T-cell (primary cell): ENCODE measurements at regions not wholly inside any gene's neighbourhood (a gene's known extent, or its start where the extent isn't known, plus 50 kb on each side); places are given as distances from the start of the nearest gene placed in this dataset.
"Not testable (repeated sequence)": the region's sequence is repeated elsewhere in the genome, so short reads cannot be mapped to it uniquely, and the experiment has no call there.

Experiments
- ATAC-seq, 4 experiments: fragments of 200-7000 bp in 3 of 4; fragments of 150-1000 bp in 1 of 4; cut with Tn5 transposase; replicated peaks in 1 of 4; 1 replicate in 3 of 4; 2 replicates in 1 of 4; pipeline ENCODE4 v1.10.0; 2021; ENCODE audit warnings: moderate library complexity in 3 of 4, mild to moderate bottlenecking in 2 of 4, moderate number of reproducible peaks in 1 of 4
- CTCF ChIA-PET, 2 donors: fragments of 300-600 bp; sonication (Branson Sonifier 250); formaldehyde crosslinking; loops; one replicate each; lab custom pipeline; 2022; ENCODE audit warnings: antibody characterized with exemption in 2 of 2; lab: Charles Lee
- POLR2A ChIA-PET, 2 donors: fragments of 300-600 bp; sonication (Branson Sonifier 250); formaldehyde crosslinking; loops; one replicate each; lab custom pipeline; 2022; ENCODE audit warnings: antibody characterized with exemption in 2 of 2; lab: Charles Lee
- DNase-seq, 35 experiments: peaks; one replicate each; pipeline versions ENCODE4 v3.0.0 to v3.0.0-alpha.2; 2013 to 2023
- H3K27ac ChIP-seq: one replicate; pipeline ENCODE4 v1.5.1; 2013; ENCODE audit warnings: low read length
- H3K27me3 ChIP-seq, 2 experiments: replicated peaks in 1 of 2; 1 replicate in 1 of 2; 2 replicates in 1 of 2; pipeline versions ENCODE4 v1.6.1 to v1.7.0; 2013; ENCODE audit warnings: low read length in 1 of 2, mixed read lengths in 1 of 2; ENCODE audit not compliant: control insufficient read depth in 2 of 2, insufficient read depth in 2 of 2; ENCODE audit errors: extremely low read depth in 1 of 2
- H3K36me3 ChIP-seq, 2 donors: 1 replicate in 1 of 2; 2 replicates in 1 of 2; pipeline versions ENCODE4 v1.6.1 to v1.7.0; 2013; ENCODE audit warnings: low read length in 1 of 2; ENCODE audit not compliant: control insufficient read depth in 2 of 2, insufficient read depth in 1 of 2; ENCODE audit errors: extremely low read depth in 1 of 2
- H3K4me1 ChIP-seq, 2 experiments: 1 replicate in 1 of 2; 2 replicates in 1 of 2; pipeline versions ENCODE4 v1.6.1 to v1.7.0; 2013; ENCODE audit warnings: low read length in 2 of 2, mixed read lengths in 1 of 2; ENCODE audit not compliant: insufficient read depth in 2 of 2, control insufficient read depth in 1 of 2; ENCODE audit errors: extremely low read depth in 1 of 2
- H3K4me3 ChIP-seq, 2 donors: 1 replicate in 1 of 2; 2 replicates in 1 of 2; pipeline versions ENCODE4 v1.5.1 to v1.7.0; 2013; ENCODE audit warnings: mild to moderate bottlenecking in 2 of 2, low read length in 1 of 2, moderate library complexity in 1 of 2; ENCODE audit not compliant: control insufficient read depth in 1 of 2; ENCODE audit errors: extremely low read depth in 1 of 2
- H3K9me3 ChIP-seq: 2 replicates; pipeline ENCODE4 v1.7.0; 2013
- H3K27ac Mint-ChIP-seq, 2 donors: one replicate each; pipeline ENCODE4 v1.8.0; 2020 to 2021; ENCODE audit warnings: mild to moderate bottlenecking in 2 of 2, mixed read lengths in 2 of 2
- H3K27me3 Mint-ChIP-seq, 2 donors: one replicate each; pipeline ENCODE4 v1.8.0; 2021 to 2022; ENCODE audit warnings: mixed read lengths in 2 of 2
- H3K36me3 Mint-ChIP-seq: one replicate; pipeline ENCODE4 v1.8.0; 2021; ENCODE audit warnings: mixed read lengths
- H3K4me1 Mint-ChIP-seq, 3 donors: one replicate each; pipeline ENCODE4 v1.8.0; 2020 to 2022; ENCODE audit warnings: mixed read lengths in 3 of 3, mild to moderate bottlenecking in 1 of 3
- H3K4me3 Mint-ChIP-seq, 3 donors: one replicate each; pipeline ENCODE4 v1.8.0; 2020 to 2022; ENCODE audit warnings: mild to moderate bottlenecking in 3 of 3, mixed read lengths in 3 of 3, moderate library complexity in 3 of 3
- H3K9me3 Mint-ChIP-seq, 3 donors: one replicate each; pipeline ENCODE4 v1.8.0; 2020 to 2022; ENCODE audit warnings: mixed read lengths in 3 of 3
- WGBS: methylation state at CpG from one replicate; pipeline ENCODE4 v1.1.5; 2013; ENCODE audit warnings: missing lambda C conversion rate; ENCODE audit not compliant: insufficient coverage; 5-methylcytosine and 5-hydroxymethylcytosine counted together

DNA sequence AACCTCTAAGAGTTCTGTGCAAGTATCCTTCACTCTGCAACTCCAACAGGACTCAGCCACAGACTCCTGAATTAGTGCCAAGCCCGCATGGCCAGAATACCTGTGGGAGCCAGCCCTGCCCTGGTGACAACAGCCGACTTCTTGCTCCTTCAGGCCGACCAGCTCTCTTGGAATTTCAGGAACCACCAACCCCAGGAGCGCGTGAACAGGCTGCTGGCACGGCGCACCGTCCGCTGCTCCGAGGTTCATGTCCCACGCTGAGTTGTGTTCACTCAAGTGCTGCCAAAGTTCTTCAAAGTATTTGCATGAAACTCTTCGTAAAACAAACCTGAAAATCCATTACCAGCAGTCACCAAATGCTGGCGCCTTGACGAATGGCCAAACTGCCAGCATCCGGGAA is 232.8 kb downstream of the NR2F1-AS1 start:
- Mint-ChIP-seq H3K36me3 (no peaks in the 10 kb centered on the region), H3K4me3 (no peak overlapping the region), H3K27ac (no peak overlapping the region), H3K4me1 (no peaks in the 10 kb centered on the region), H3K27me3 (peaks cover 0 to 2% of the 10 kb centered on the region in 2 donors), H3K9me3 (peaks cover 4 to 10% (median 7%) of the 10 kb centered on the region in 3 donors)
- Histone ChIP-seq H3K9me3 (no peaks in the 10 kb centered on the region), H3K36me3 (no peaks in the 10 kb centered on the region), H3K4me3 (no peak overlapping the region), H3K27me3 (no peaks in the 10 kb centered on the region), H3K27ac (no peak overlapping the region), H3K4me1 (no peaks in the 10 kb centered on the region)
- ChIA-PET CTCF (no interaction called here), POLR2A (no interaction called here)
- DNase-seq = no peak
- WGBS = 91% methylated on average over 15 of the region's 15 CpGs
- no peak for ATAC-seq

DNA sequence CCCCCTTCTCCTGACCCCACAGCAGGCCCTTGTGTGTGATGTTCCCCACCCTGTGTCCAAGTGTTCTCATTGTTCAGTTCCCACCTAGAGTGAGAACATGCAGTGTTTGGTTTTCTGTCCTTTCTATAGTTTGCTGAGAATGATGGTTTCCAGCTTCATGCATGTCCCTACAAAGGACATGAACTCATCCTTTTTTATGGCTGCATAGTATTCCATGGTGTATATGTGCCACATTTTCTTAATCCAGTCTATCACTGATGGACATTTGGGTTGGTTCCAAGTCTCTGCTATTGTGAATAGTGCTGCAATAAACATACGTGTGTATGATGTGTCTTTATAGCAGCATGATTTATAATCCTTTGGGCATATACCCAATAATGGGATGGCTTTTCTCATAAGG is 234.2 kb downstream of the NR2F1-AS1 start:
- H3K36me3 Mint-ChIP-seq, H3K27me3 ChIP-seq, ATAC-seq, H3K4me3 ChIP-seq, H3K9me3 ChIP-seq, H3K4me1 Mint-ChIP-seq, POLR2A ChIA-PET, H3K27ac ChIP-seq, H3K27me3 Mint-ChIP-seq, H3K4me3 Mint-ChIP-seq, H3K36me3 ChIP-seq, H3K9me3 Mint-ChIP-seq, CTCF ChIA-PET, H3K27ac Mint-ChIP-seq, DNase-seq, H3K4me1 ChIP-seq: not testable (repeated sequence)
- WGBS = 100% methylated on average over 1 of the region's 1 CpG

DNA sequence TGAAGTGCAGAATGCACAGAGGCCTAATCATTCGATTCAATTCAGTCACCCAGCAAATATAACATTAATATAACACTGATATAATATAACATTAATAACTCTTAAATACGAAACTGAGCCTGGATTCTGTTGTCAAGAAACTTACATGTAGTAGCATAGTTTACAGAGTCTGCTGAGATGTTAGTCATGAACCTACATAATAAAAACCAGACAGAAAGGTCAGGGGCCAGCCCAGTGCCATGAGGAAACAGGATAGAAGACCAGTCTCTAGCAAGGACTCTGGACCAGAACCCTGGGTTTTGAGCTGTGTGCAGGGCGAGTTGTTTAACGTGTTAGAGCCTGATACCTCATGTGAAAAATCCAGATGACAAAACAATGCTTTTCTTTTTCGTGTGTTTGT is 234.7 kb downstream of the NR2F1-AS1 start:
- Histone ChIP-seq H3K4me3 (no peak overlapping the region), H3K36me3 (no peaks in the 10 kb centered on the region), H3K4me1 (no peaks in the 10 kb centered on the region), H3K27ac (no peak overlapping the region), H3K27me3 (no peaks in the 10 kb centered on the region), H3K9me3 (no peaks in the 10 kb centered on the region)
- no CpG with 5 or more reads among the region's 5 CpGs for WGBS
- Mint-ChIP-seq H3K4me1 (no peaks in the 10 kb centered on the region), H3K36me3 (no peaks in the 10 kb centered on the region), H3K27ac (no peak overlapping the region), H3K9me3 (peaks cover 4 to 7% (median 6%) of the 10 kb centered on the region in 3 donors), H3K4me3 (no peak overlapping the region), H3K27me3 (peaks cover 0 to 2% of the 10 kb centered on the region in 2 donors)
- DNase-seq = no peak
- ChIA-PET CTCF (no interaction called here), POLR2A (no interaction called here)
- no peak for ATAC-seq

DNA sequence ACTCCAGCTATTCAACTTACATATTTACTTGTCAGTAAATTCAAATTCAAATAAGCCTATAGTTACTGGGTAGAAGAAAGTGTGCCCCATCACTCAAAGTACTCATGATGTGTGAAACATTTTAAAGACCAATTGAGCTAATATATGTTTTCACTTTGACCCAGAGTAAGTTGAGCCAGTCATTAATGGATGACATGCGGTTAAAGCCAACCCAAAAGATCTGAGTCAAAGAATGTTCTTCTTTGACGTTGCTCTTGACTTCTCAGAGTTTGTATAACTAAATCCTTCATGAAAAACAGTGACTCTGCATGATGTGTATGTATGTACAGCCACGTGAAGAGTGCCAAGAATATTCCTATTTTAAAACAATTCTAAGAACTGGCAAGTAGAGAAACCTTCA is 237.4 kb downstream of the NR2F1-AS1 start:
- Histone ChIP-seq H3K4me3 (no peak overlapping the region), H3K36me3 (no peaks in the 10 kb centered on the region), H3K27me3 (no peaks in the 10 kb centered on the region), H3K4me1 (no peaks in the 10 kb centered on the region), H3K27ac (no peak overlapping the region), H3K9me3 (no peaks in the 10 kb centered on the region)
- H3K27ac Mint-ChIP-seq = no peak overlapping the region
- no peak for DNase-seq
- H3K9me3 Mint-ChIP-seq = peaks cover 2 to 4% (median 4%) of the 10 kb centered on the region in 3 donors
- H3K4me1 Mint-ChIP-seq = no peaks in the 10 kb centered on the region
- no peak overlapping the region for H3K4me3 Mint-ChIP-seq
- no peaks in the 10 kb centered on the region for H3K36me3 Mint-ChIP-seq
- WGBS = no CpG with 5 or more reads among the region's 3 CpGs
- ATAC-seq = no peak
- ChIA-PET CTCF (no interaction called here), POLR2A (no interaction called here)
- peaks cover 0 to 2% of the 10 kb centered on the region in 2 donors for H3K27me3 Mint-ChIP-seq

DNA sequence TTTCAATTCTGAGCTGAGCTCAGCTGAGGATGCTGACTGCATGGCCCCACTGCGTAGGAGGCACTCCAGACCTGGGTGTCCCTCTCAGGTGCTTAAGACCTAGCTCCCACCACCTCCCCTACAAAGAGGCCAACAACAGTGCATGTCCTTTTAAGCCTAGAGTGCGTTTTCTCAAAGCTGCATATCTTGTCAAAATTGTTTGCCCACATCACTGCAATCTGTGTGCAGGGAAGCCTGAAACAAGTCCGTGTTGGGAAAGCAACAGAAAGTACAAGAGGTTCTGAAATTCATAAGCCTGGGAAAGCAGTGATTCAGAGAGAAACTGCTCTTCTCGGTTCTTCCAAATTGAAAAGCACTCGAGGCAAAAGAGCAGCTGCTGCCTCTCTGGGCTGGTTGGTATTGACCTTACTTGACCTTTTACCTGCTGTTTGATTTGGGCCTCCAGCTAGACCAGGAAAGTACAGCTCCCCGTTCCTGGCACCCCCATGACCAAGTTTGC is 238.4 kb downstream of the NR2F1-AS1 start:
- no peak overlapping the region for H3K27ac Mint-ChIP-seq
- ChIA-PET CTCF (no interaction called here), POLR2A (no interaction called here)
- ATAC-seq (no peak), DNase-seq (no peak)
- Histone ChIP-seq H3K27ac (no peak overlapping the region), H3K9me3 (no peaks in the 10 kb centered on the region), H3K27me3 (no peaks in the 10 kb centered on the region), H3K4me3 (no peak overlapping the region), H3K36me3 (no peaks in the 10 kb centered on the region), H3K4me1 (no peaks in the 10 kb centered on the region)
- H3K36me3 Mint-ChIP-seq = no peaks in the 10 kb centered on the region
- no peaks in the 10 kb centered on the region for H3K27me3 Mint-ChIP-seq
- no peak overlapping the region for H3K4me3 Mint-ChIP-seq
- H3K4me1 Mint-ChIP-seq = no peaks in the 10 kb centered on the region
- WGBS = 48% methylated on average over 4 of the region's 6 CpGs
- H3K9me3 Mint-ChIP-seq = peaks cover 2 to 5% (median 4%) of the 10 kb centered on the region in 3 donors

DNA sequence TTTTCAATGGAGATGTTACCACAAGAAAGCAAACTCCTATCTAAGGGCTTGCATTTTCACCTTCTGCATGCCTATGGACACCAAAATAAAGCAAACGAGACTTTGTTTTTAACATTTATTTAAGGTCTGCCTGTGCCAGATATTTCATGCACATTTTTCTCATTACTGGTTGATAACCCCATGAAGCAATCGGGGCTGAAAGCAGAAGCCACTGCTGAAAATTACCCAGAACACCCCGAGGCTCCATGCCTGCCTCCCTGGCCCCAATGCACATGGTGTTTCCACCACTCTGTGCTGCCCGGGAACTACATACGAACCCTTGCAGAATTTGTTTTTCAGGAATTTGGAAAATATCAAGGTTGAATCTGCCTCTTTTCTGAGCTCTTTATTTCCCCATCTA is 240.1 kb downstream of the NR2F1-AS1 start:
- Mint-ChIP-seq H3K4me1 (no peaks in the 10 kb centered on the region), H3K9me3 (peaks cover 0 to 7% (median 0%) of the 10 kb centered on the region in 3 donors), H3K4me3 (no peak overlapping the region), H3K36me3 (no peaks in the 10 kb centered on the region), H3K27me3 (no peaks in the 10 kb centered on the region), H3K27ac (no peak overlapping the region)
- no peak overlapping the region for H3K4me3 ChIP-seq
- DNase-seq = no peak
- ChIA-PET POLR2A (no interaction called here), CTCF (no interaction called here)
- no peak overlapping the region for H3K27ac ChIP-seq
- H3K4me1 ChIP-seq = no peaks in the 10 kb centered on the region
- no peaks in the 10 kb centered on the region for H3K36me3 ChIP-seq
- 72% methylated on average over 3 of the region's 5 CpGs for WGBS
- ATAC-seq = no peak
- H3K9me3 ChIP-seq = no peaks in the 10 kb centered on the region
- no peaks in the 10 kb centered on the region for H3K27me3 ChIP-seq

DNA sequence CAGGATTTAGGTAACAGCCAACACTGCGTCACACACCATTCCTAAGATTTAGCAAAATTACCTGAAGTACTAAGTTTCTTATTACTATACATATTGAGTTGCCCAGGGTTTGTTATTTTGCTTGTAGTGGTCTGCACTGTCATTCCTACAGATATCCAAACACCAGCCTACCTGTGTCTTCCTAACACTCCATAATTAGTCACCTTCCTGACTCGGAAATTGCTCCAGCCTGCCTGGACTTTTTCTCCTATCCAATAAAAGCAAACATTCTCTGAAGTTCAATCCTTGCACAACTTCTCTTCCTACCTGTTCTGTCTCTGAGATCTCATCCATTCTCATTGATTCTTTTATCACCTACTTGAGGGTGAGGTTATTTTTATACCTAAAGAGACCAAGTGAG is 243.9 kb downstream of the NR2F1-AS1 start:
- POLR2A ChIA-PET = no interaction called here
- no peak overlapping the region for H3K4me3 Mint-ChIP-seq
- Histone ChIP-seq H3K4me3 (no peak overlapping the region), H3K9me3 (no peaks in the 10 kb centered on the region), H3K27ac (no peak overlapping the region), H3K4me1 (no peaks in the 10 kb centered on the region), H3K27me3 (no peaks in the 10 kb centered on the region), H3K36me3 (no peaks in the 10 kb centered on the region)
- ATAC-seq = no peak
- H3K9me3 Mint-ChIP-seq = peaks cover 0 to 7% (median 0%) of the 10 kb centered on the region in 3 donors
- H3K27ac Mint-ChIP-seq = no peak overlapping the region
- H3K36me3 Mint-ChIP-seq = no peaks in the 10 kb centered on the region
- CTCF ChIA-PET = interaction anchor here in 1 of 2 donors (0.6 kb wide), 1 partner anchor 23 kb away, joined by 3 read pairs; no protein-coding TSS in a partner anchor
- WGBS = 80% methylated on average over 1 of the region's 2 CpGs
- H3K4me1 Mint-ChIP-seq = no peaks in the 10 kb centered on the region
- DNase-seq = no peak
- no peaks in the 10 kb centered on the region for H3K27me3 Mint-ChIP-seq
